Prostate gland (tissue), 2 donors: ENCODE measurements at regions not wholly inside any gene's neighbourhood (a gene's known extent, or its start where the extent isn't known, plus 50 kb on each side); places are given as distances from the start of the nearest gene placed in this dataset.

Source experiments
- POLR2A ChIP-seq: fragments of 450-650 bp; IDR thresholded peaks from one replicate; pipeline ENCODE4 v1.6.1; 2016; ENCODE audit warnings: antibody characterized with exemption, mild to moderate bottlenecking
- POLR2AphosphoS5 ChIP-seq: sonication (generic); formaldehyde crosslinking; IDR thresholded peaks from one replicate; pipeline ENCODE4 v1.6.1; 2017; ENCODE audit warnings: antibody characterized with exemption
- TF ChIP-seq, protein P1 (sequence below), 4 experiments: fragments of 200-600 bp in 2 of 4; fragments of 450-650 bp in 2 of 4; sonication (generic) in 2 of 4; IDR thresholded peaks; 1 replicate in 3 of 4; 2 replicates in 1 of 4; pipeline ENCODE4 v1.5.1; 2016 to 2019; ENCODE audit warnings: antibody characterized with exemption in 4 of 4, mild to moderate bottlenecking in 2 of 4, moderate library complexity in 2 of 4

DNA sequence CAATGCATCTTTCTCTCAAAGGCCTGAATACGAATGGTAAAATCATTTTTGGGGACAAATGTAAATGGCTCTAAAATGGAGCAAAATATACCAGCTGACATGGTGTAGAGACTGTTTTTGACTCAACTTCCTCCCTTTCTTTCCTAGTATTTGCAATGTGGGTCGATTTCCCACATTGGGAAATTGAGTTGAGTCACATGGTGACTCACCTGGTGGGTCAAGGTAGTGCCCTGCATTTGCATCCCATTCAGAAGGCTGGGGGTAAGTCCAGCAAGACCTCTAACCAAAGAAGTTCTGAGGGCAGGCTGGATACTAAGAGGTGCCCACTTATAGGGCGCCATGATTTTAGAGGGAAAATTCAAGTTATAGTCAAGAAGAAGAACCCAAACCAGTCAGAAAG is 179.6 kb upstream of the MPDZ start:
- TF ChIP-seq POLR2A (no peak), POLR2AphosphoS5 (no peak)
- TF ChIP-seq, protein P1, sequence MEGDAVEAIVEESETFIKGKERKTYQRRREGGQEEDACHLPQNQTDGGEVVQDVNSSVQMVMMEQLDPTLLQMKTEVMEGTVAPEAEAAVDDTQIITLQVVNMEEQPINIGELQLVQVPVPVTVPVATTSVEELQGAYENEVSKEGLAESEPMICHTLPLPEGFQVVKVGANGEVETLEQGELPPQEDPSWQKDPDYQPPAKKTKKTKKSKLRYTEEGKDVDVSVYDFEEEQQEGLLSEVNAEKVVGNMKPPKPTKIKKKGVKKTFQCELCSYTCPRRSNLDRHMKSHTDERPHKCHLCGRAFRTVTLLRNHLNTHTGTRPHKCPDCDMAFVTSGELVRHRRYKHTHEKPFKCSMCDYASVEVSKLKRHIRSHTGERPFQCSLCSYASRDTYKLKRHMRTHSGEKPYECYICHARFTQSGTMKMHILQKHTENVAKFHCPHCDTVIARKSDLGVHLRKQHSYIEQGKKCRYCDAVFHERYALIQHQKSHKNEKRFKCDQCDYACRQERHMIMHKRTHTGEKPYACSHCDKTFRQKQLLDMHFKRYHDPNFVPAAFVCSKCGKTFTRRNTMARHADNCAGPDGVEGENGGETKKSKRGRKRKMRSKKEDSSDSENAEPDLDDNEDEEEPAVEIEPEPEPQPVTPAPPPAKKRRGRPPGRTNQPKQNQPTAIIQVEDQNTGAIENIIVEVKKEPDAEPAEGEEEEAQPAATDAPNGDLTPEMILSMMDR (IDR thresholded peaks at IDR 0.05): no peak
